AG04450 (cell line): ENCODE measurements at regions not wholly inside any gene's neighbourhood (a gene's known extent, or its start where the extent isn't known, plus 50 kb on each side); places are given as distances from the start of the nearest gene placed in this dataset.
A peak's percentile ranks its signal among the peaks of the same experiment; 100 is the strongest.

ENCODE experiments used
- CTCF ChIA-PET: fragments of 300-600, 350-600 bp; formaldehyde crosslinking; extraction: SDS; loops from one replicate; lab custom pipeline; 2022; ENCODE audit warnings: antibody characterized with exemption, inconsistent platforms; lab: Charles Lee
- POLR2A ChIA-PET: fragments of 350-600 bp; formaldehyde crosslinking; extraction: SDS; loops from one replicate; lab custom pipeline; 2021; ENCODE audit warnings: antibody characterized with exemption, inconsistent platforms; lab: Yijun Ruan, JAX
- DNase-seq: peaks from one replicate; pipeline ENCODE4 v3.0.0-alpha.2; 2011; ENCODE audit warnings: low read depth, low spot score
- H3K27ac ChIP-seq: one replicate; pipeline ENCODE4 v1.5.1; 2012; ENCODE audit warnings: low read depth, low read length, control low read depth
- H3K27me3 ChIP-seq: one replicate; pipeline ENCODE4 v1.6.0; 2012; ENCODE audit warnings: low read length; ENCODE audit not compliant: control insufficient read depth, insufficient read depth
- H3K4me3 ChIP-seq: 2 replicates; pipeline ENCODE4 v1.5.1; 2011; ENCODE audit warnings: mild to moderate bottlenecking, low read depth, low read length, control low read depth
- H3K9me3 ChIP-seq: 2 replicates; pipeline ENCODE4 v1.5.1; 2012; ENCODE audit warnings: low read length; ENCODE audit not compliant: control insufficient read depth, insufficient read depth
- TF ChIP-seq, protein P1 (sequence below): IDR thresholded peaks from 2 replicates; pipeline ENCODE4 v1.5.1; 2011; ENCODE audit warnings: low read depth, low read length, control low read depth, inconsistent platforms

DNA sequence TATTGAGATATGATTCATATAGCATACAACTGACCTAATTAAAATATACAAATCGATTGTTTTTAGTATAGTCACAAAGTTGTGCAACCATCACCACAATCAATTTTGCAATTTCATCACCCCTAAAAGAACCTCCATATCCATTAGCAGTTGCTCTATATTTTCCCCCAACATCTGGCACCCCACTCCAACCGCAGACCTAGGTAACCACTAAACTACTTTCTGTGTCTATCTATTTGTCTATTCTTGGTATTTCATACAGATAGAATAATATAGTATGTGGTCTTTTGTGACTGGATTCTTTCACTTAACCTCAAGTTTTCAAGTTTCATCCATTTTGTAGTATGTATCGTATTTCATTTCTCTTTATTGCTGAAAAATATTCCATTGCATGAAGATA lies 126.0 kb upstream of the CRY1 start:
- ChIA-PET CTCF (no interaction called here), POLR2A (no interaction called here)
- TF ChIP-seq, protein P1, sequence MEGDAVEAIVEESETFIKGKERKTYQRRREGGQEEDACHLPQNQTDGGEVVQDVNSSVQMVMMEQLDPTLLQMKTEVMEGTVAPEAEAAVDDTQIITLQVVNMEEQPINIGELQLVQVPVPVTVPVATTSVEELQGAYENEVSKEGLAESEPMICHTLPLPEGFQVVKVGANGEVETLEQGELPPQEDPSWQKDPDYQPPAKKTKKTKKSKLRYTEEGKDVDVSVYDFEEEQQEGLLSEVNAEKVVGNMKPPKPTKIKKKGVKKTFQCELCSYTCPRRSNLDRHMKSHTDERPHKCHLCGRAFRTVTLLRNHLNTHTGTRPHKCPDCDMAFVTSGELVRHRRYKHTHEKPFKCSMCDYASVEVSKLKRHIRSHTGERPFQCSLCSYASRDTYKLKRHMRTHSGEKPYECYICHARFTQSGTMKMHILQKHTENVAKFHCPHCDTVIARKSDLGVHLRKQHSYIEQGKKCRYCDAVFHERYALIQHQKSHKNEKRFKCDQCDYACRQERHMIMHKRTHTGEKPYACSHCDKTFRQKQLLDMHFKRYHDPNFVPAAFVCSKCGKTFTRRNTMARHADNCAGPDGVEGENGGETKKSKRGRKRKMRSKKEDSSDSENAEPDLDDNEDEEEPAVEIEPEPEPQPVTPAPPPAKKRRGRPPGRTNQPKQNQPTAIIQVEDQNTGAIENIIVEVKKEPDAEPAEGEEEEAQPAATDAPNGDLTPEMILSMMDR, result no peak
- Histone ChIP-seq H3K4me3 (no peak overlapping the region), H3K27ac (no peak overlapping the region), H3K27me3 (no peaks in the 10 kb centered on the region), H3K9me3 (no peaks in the 10 kb centered on the region)
- DNase-seq, result no peak

DNA sequence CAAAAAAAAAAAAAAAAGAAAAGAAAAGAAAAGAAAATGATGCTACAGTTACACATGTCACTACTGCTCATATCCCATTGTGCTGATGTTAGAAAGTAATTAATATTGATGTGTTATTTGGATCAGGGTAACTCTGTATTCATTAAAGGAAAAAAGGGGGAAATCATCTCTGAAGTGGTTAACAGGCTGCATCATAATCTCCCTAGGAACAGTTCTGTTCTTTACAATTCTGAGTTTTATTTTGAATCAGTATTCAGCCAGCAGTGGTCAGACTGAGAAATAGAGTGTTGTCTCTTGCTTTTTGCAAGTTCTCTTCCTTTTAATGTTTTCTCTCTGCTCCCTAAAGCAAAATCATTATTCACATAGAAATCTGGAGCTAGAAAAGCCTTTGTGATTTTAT lies 128.6 kb upstream of the CRY1 start:
- H3K27ac ChIP-seq, result no peak overlapping the region
- H3K27me3 ChIP-seq, result no peaks in the 10 kb centered on the region
- no peak for DNase-seq
- no peaks in the 10 kb centered on the region for H3K9me3 ChIP-seq
- TF ChIP-seq, protein P1, result no peak
- H3K4me3 ChIP-seq, result no peak overlapping the region
- POLR2A ChIA-PET, result no interaction called here
- CTCF ChIA-PET, result interaction anchor here (1.9 kb wide), 1 partner anchor 14 kb away, joined by 4 read pairs; no protein-coding TSS in a partner anchor

DNA sequence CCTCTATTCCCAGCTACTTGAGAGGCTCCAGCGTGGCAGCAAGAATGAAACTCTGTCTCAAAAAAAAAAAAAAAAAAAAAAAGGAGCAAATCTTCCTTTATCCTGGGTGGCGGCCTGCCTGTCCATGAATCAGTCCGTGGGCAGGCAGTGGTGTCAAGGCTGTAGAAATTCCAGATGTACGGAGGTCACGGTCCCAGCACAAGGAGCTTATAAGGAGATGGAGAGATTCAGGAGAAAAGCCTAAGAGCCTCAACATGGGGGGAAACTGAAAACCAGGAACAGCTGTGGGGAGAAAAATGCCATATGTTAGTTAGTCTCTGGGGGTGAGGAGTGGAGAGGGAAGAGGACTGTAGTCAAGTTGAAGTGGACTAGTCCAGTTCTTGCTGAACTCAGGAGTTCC lies 130.5 kb upstream of the CRY1 start:
- no peak overlapping the region for H3K4me3 ChIP-seq
- no peaks in the 10 kb centered on the region for H3K27me3 ChIP-seq
- H3K9me3 ChIP-seq, result no peaks in the 10 kb centered on the region
- DNase-seq, result no peak
- POLR2A ChIA-PET, result no interaction called here
- H3K27ac ChIP-seq, result no peak overlapping the region
- TF ChIP-seq, protein P1, result peak; percentile 19
- CTCF ChIA-PET, result interaction anchor here (0.7 to 1.9 kb wide), 4 partner anchors 12 to 383 kb away, joined by 3 to 6 read pairs (median 4); no protein-coding TSS in a partner anchor

DNA sequence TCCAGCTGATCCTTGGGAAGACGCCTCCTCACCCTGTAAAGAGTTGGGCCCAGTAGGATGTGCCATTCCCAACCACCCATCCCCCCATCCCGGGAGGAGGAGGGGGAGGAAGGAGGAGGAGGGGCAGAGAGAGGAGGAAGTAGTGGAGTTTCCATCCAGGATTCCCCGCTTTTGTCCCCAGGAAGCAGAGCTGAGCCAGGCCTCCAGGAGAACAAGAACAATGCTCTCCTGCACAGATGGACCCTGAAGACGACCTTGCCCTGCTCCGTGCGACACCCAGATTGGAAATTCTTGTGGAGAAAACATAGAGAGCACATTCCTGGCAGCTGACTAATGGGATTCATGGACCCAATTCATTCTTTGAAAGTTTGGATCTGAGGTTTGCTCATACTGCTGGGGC lies 132.3 kb upstream of the CRY1 start:
- TF ChIP-seq, protein P1, result no peak
- CTCF ChIA-PET, result interaction anchor here (0.8 kb wide), 1 partner anchor 398 kb away, joined by 6 read pairs; no protein-coding TSS in a partner anchor
- POLR2A ChIA-PET, result no interaction called here

DNA sequence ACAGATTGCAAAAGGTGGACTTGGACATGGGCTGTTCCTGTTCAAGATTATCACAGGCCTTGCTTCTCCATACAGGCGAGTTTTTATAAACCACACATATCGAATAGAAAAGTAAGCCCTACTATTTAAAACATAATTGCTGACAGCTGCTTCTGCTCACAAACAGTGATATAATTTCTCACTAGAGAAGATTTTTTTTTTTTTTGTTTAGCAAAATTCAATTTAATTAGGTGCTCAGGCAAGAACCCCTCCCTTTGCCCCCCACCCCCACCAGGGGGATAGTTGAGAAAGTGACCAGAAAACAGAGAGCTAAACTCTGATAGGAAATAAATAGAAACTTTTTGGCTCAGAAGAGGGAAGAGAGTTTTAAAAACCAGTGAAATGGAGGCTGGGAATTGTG lies 132.8 kb upstream of the CRY1 start:
- H3K27ac ChIP-seq, result no peak overlapping the region
- H3K27me3 ChIP-seq, result no peaks in the 10 kb centered on the region
- no peak overlapping the region for H3K4me3 ChIP-seq
- TF ChIP-seq, protein P1, result no peak
- ChIA-PET CTCF (interaction anchor here (0.8 kb wide), 1 partner anchor 398 kb away, joined by 6 read pairs; no protein-coding TSS in a partner anchor), POLR2A (no interaction called here)
- DNase-seq, result no peak
- H3K9me3 ChIP-seq, result no peaks in the 10 kb centered on the region

More for the DNA sequence above, 132.3 kb upstream of the CRY1 start:
- H3K27me3 ChIP-seq, result no peaks in the 10 kb centered on the region
- no peak overlapping the region for H3K4me3 ChIP-seq
- DNase-seq, result no peak
- H3K27ac ChIP-seq, result no peak overlapping the region
- H3K9me3 ChIP-seq, result no peaks in the 10 kb centered on the region
